ENCODE measurements at regions not wholly inside any gene's neighbourhood (a gene's known extent, or its start where the extent isn't known, plus 50 kb on each side); places are given as distances from the start of the nearest gene placed in this dataset.
A peak's percentile ranks its signal among the peaks of the same experiment; 100 is the strongest.
"Not testable (repeated sequence)": the region's sequence is repeated elsewhere in the genome, so short reads cannot be mapped to it uniquely, and the experiment has no call there.

- DNase-seq = no peak
Measured at GRCh38 chr5:143521141-143521540, 117.7 kb upstream of the NR3C1 start.

- DNase-seq = not testable (repeated sequence)
Measured at GRCh38 chr5:143519215-143519614, 115.7 kb upstream of the NR3C1 start.

GRCh38 chr5:143517824-143518223, 114.3 kb upstream of the NR3C1 start:
- DNase-seq = not testable (repeated sequence)

GRCh38 chr5:143516249-143516648, 112.8 kb upstream of the NR3C1 start:
- DNase-seq = peak; percentile 24

- peak; percentile 66 for DNase-seq
Measured at GRCh38 chr5:143515829-143516228, 112.3 kb upstream of the NR3C1 start.

- DNase-seq = peak; percentile 73
Measured at GRCh38 chr5:143514616-143515335, 111.3 kb upstream of the NR3C1 start.

GRCh38 chr5:143513720-143514119, 110.2 kb upstream of the NR3C1 start:
- no peak for DNase-seq

- no peak for DNase-seq
Measured at GRCh38 chr5:143511736-143512135, 108.2 kb upstream of the NR3C1 start.

- no peak for DNase-seq
Measured at GRCh38 chr5:143509758-143510221, 106.3 kb upstream of the NR3C1 start.

GRCh38 chr5:143506836-143507552, 103.5 kb upstream of the NR3C1 start:
- DNase-seq = peak; percentile 96

- DNase-seq = no peak
Measured at GRCh38 chr5:143505934-143506333, 102.4 kb upstream of the NR3C1 start.

- no peak for DNase-seq
Measured at GRCh38 chr5:143505354-143505753, 101.9 kb upstream of the NR3C1 start.

- peak; percentile 71 for DNase-seq
Measured at GRCh38 chr5:143501310-143502044, 98.0 kb upstream of the NR3C1 start.

GRCh38 chr5:143499480-143500114, 96.1 kb upstream of the NR3C1 start:
- DNase-seq = no peak

- DNase-seq = no peak
Measured at GRCh38 chr5:143498821-143499220, 95.3 kb upstream of the NR3C1 start.

GRCh38 chr5:143497749-143498148, 94.3 kb upstream of the NR3C1 start:
- DNase-seq = no peak

GRCh38 chr5:143496943-143497342, 93.5 kb upstream of the NR3C1 start:
- peak; percentile 81 for DNase-seq

- DNase-seq = peak; percentile 89
Measured at GRCh38 chr5:143495821-143496275, 92.4 kb upstream of the NR3C1 start.

GRCh38 chr5:143495110-143495509, 91.6 kb upstream of the NR3C1 start:
- DNase-seq = peak; percentile 56

GRCh38 chr5:143494595-143494994, 91.1 kb upstream of the NR3C1 start:
- no peak for DNase-seq

- DNase-seq = peak; percentile 89
Measured at GRCh38 chr5:143494162-143494561, 90.7 kb upstream of the NR3C1 start.

GRCh38 chr5:143492783-143493182, 89.3 kb upstream of the NR3C1 start:
- no peak for DNase-seq

- no peak for DNase-seq
Measured at GRCh38 chr5:143491646-143492045, 88.2 kb upstream of the NR3C1 start.
